AG08395 (cell line): ENCODE measurements at regions not wholly inside any gene's neighbourhood (a gene's known extent, or its start where the extent isn't known, plus 50 kb on each side); places are given as distances from the start of the nearest gene placed in this dataset.
"Not testable (repeated sequence)": the region's sequence is repeated elsewhere in the genome, so short reads cannot be mapped to it uniquely, and the experiment has no call there.

ENCODE experiments used
- DNase-seq: peaks from one replicate; pipeline ENCODE4 v3.0.0; 2012; ENCODE audit warnings: mixed read lengths, low spot score

GRCh38 chr7:83306502-83306901 lies 143.8 kb upstream of the PCLO start:
- no peak for DNase-seq

GRCh38 chr7:83305027-83305426 lies 142.3 kb upstream of the PCLO start:
- DNase-seq, result no peak

- DNase-seq, result no peak
These were observed 138.7 kb upstream of the PCLO start for GRCh38 chr7:83301416-83301815.

DNA sequence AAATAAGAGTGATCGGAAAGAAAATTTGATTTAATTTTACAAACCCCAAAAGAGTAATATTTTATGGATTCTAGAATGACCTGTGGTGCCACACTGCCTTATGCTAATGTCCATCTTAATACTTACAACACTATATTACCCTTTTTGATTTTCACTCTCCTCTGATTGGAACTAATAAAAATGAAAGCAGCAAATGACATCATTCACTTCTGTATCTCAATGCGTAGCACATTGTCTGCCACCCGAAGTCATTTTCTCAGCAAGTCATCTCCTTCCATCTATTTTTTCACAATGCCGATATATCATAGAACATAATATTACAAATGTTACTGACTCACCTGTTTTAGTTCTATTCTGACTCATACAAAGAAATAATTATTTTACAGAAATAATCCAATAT lies 127.5 kb upstream of the PCLO start:
- no peak for DNase-seq

DNA sequence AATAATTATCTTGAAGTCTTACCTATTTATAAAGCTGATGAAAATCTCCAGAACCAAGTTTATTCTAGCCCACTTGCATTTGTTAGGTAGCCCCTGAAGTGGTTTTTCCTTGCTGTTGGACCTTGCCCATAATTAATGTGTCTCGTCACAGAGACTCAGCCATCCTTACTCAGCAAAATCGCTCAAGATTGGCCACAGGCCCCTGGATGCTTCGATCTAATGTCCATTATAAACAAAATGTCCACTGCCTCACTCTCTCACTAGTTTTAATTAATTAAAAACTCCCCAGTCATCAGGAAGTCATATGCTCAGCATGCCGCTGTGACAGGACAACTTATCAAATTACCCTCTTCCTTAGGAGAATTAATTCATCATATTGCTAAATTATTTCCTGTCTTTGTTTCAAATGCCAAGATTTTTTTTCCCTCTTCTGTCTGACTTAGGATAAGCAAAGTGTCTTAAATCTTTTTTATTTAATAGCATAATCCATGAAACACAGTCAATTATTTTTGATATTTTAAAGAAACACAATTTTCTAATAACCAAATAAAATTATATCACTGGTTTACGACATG lies 126.8 kb upstream of the PCLO start:
- no peak for DNase-seq

- DNase-seq, result no peak
These were observed 118.0 kb upstream of the PCLO start for GRCh38 chr7:83280671-83281070.

DNA sequence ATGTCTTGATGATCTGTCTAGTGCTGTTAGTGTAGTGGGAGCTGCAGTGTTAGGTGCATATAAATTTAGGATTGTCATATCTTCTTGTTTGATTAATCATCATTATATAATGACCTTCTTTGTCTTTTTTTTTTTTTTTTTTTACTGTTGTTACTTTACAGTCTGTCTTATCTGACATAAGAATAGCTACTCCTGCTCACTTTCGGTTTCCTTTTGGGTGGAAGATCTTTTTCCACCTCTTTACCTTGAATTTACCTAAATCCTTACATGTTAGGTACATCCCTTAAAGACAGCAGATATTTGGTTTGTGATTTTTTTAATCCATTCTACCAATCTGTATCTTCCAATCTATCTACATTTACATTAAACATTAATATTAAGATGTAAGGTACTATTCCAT lies 113.6 kb upstream of the PCLO start:
- no peak for DNase-seq

- no peak for DNase-seq
These were observed 111.0 kb upstream of the PCLO start for GRCh38 chr7:83273699-83274098.

GRCh38 chr7:83271212-83272099 lies 108.8 kb upstream of the PCLO start:
- DNase-seq, result peak; percentile 10

DNA sequence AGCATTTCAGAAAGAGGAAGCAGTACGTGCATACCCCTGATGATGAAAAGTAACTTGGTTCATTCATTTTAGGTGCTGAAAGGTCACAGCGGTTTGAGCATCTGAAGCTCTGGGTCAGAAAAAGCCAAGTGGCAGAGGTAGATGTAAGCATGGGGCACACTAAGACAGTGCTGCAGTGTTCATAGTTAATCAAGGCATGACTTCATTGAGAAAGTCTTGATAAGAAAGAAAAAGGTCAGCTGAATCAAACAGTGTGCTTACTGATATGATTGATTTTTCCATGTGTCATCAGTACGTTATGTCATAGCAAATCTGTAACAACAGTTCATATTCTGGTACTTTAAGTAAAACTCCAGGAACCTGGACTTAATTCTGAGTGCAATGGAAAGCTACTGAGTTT lies 107.7 kb upstream of the PCLO start:
- no peak for DNase-seq

GRCh38 chr7:83267141-83267631 lies 104.5 kb upstream of the PCLO start:
- no peak for DNase-seq

- DNase-seq, result not testable (repeated sequence)
These were observed 100.9 kb upstream of the PCLO start for GRCh38 chr7:83263442-83264034.

GRCh38 chr7:83259064-83259463 lies 96.4 kb upstream of the PCLO start:
- DNase-seq, result no peak

DNA sequence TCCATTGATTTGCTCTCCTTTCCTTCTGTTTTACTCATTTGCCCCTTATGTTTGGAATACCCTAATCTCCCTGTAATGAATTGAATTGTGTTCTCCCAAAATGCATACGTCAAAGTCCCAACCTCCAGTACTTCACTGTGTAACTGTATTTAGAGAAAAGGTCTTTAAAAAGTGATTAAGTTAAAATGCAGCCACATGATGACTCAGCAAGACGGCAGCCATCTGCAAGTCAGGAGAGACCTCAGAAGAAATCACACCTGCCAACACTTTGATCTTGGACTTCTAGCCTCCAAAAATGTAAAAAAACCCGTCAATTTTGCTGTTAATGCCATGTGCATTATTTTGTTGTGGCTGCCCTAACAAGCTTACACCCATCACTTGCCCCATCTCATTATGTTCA lies 85.3 kb upstream of the PCLO start:
- DNase-seq, result no peak

- not testable (repeated sequence) for DNase-seq
These were observed 56.5 kb upstream of the PCLO start for GRCh38 chr7:83219231-83219630.

DNA sequence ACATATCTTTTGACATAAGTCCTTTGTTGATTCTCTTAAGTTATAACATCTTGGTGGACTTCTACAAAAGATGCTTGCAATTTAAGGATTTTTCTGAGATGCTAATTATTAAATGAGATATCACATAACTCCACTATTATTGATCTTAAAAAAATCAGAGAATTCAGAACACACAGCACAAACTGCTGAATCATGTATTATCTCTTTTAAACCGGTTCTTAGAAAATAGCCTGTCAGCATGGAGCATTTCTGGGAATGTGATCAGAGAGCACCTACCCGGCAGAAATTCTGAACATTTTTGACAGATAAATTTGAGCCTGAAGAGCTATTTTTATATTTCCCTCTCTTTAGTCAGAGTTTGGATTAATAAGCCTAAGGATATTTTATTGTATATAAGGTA lies 50.2 kb upstream of the PCLO start:
- no peak for DNase-seq
